ENCODE measurements at regions not wholly inside any gene's neighbourhood (a gene's known extent, or its start where the extent isn't known, plus 50 kb on each side); places are given as distances from the start of the nearest gene placed in this dataset.
A peak's percentile ranks its signal among the peaks of the same experiment; 100 is the strongest.

GRCh38 chr1:29746076-29746665 is 509.8 kb downstream of the PTPRU start:
- DNase-seq (ENCODE audit: low read depth in 2 of 3, low spot score in 1 of 3) = no peak

- no peak for DNase-seq (ENCODE audit: low read depth in 2 of 3, low spot score in 1 of 3)
Measured at GRCh38 chr1:29744684-29745490, 508.6 kb downstream of the PTPRU start.

GRCh38 chr1:29743931-29744330 is 507.6 kb downstream of the PTPRU start:
- no peak for DNase-seq (ENCODE audit: low read depth in 2 of 3, low spot score in 1 of 3)

GRCh38 chr1:29743264-29743663 is 506.9 kb downstream of the PTPRU start:
- DNase-seq (ENCODE audit: low read depth in 2 of 3, low spot score in 1 of 3) = no peak

GRCh38 chr1:29739176-29739575 is 502.9 kb downstream of the PTPRU start:
- no peak for DNase-seq (ENCODE audit: low read depth in 2 of 3, low spot score in 1 of 3)

- DNase-seq (ENCODE audit: low read depth in 2 of 3, low spot score in 1 of 3) = no peak
Measured at GRCh38 chr1:29736582-29737188, 500.4 kb downstream of the PTPRU start.

GRCh38 chr1:29732453-29732852 is 496.1 kb downstream of the PTPRU start:
- no peak for DNase-seq (ENCODE audit: low read depth in 2 of 3, low spot score in 1 of 3)

GRCh38 chr1:29730623-29731022 is 494.3 kb downstream of the PTPRU start:
- no peak for DNase-seq (ENCODE audit: low read depth in 2 of 3, low spot score in 1 of 3)

GRCh38 chr1:29729281-29729680 is 493.0 kb downstream of the PTPRU start:
- DNase-seq (ENCODE audit: low read depth in 2 of 3, low spot score in 1 of 3) = no peak

GRCh38 chr1:29728703-29729102 is 492.4 kb downstream of the PTPRU start:
- DNase-seq (ENCODE audit: low read depth in 2 of 3, low spot score in 1 of 3) = no peak

GRCh38 chr1:29725262-29725661 is 488.9 kb downstream of the PTPRU start:
- no peak for DNase-seq (ENCODE audit: low read depth in 2 of 3, low spot score in 1 of 3)

GRCh38 chr1:29722598-29722997 is 486.3 kb downstream of the PTPRU start:
- DNase-seq (ENCODE audit: low read depth in 2 of 3, low spot score in 1 of 3) = no peak

GRCh38 chr1:29719253-29719652 is 482.9 kb downstream of the PTPRU start:
- DNase-seq (ENCODE audit: low read depth in 2 of 3, low spot score in 1 of 3) = no peak

- DNase-seq (ENCODE audit: low read depth in 2 of 3, low spot score in 1 of 3) = no peak
Measured at GRCh38 chr1:29718791-29719190, 482.5 kb downstream of the PTPRU start.

- DNase-seq (ENCODE audit: low read depth in 2 of 3, low spot score in 1 of 3) = no peak
Measured at GRCh38 chr1:29716306-29716705, 480.0 kb downstream of the PTPRU start.

- no peak for DNase-seq (ENCODE audit: low read depth in 2 of 3, low spot score in 1 of 3)
Measured at GRCh38 chr1:29713857-29714256, 477.5 kb downstream of the PTPRU start.

- no peak for DNase-seq (ENCODE audit: low read depth in 2 of 3, low spot score in 1 of 3)
Measured at GRCh38 chr1:29712801-29713200, 476.5 kb downstream of the PTPRU start.

- DNase-seq (ENCODE audit: low read depth in 2 of 3, low spot score in 1 of 3) = no peak
Measured at GRCh38 chr1:29712284-29712651, 475.9 kb downstream of the PTPRU start.

GRCh38 chr1:29711582-29712283 is 475.4 kb downstream of the PTPRU start:
- DNase-seq (ENCODE audit: low read depth in 2 of 3, low spot score in 1 of 3) = peak in 1 of 3 donors; percentile 41

- no peak for DNase-seq (ENCODE audit: low read depth in 2 of 3, low spot score in 1 of 3)
Measured at GRCh38 chr1:29709704-29710280, 473.5 kb downstream of the PTPRU start.

All from stimulated activated CD4-positive, alpha-beta T cell treated with anti-CD3 and anti-CD28 coated beads, Interleukin-12 subunit alpha, Interleukin-12 subunit beta, amount 100 ng/mL, for 48 hours (primary cell).